Stimulated activated CD8-positive, alpha-beta memory T cell treated with anti-CD3 and anti-CD28 coated beads, Interleukin-7, amount 100 ng/mL, for 1 hour (primary cell): ENCODE measurements at regions not wholly inside any gene's neighbourhood (a gene's known extent, or its start where the extent isn't known, plus 50 kb on each side); places are given as distances from the start of the nearest gene placed in this dataset.

ENCODE experiments used
- DNase-seq, 2 donors: peaks; one replicate each; pipeline ENCODE4 v3.0.0-alpha.2; 2020; ENCODE audit warnings: low read depth in 2 of 2

- no peak for DNase-seq
Measured at GRCh38 chr7:22676385-22676784, 50.6 kb upstream of the IL6 start.

- no peak for DNase-seq
Measured at GRCh38 chr7:22675917-22676343, 51.1 kb upstream of the IL6 start.

GRCh38 chr7:22675421-22675820, 51.6 kb upstream of the IL6 start:
- DNase-seq, result no peak

GRCh38 chr7:22672846-22673680, 53.9 kb upstream of the IL6 start:
- DNase-seq, result no peak

- DNase-seq, result no peak
Measured at GRCh38 chr7:22671177-22671879, 55.7 kb upstream of the IL6 start.

GRCh38 chr7:22670422-22670815, 56.6 kb upstream of the IL6 start:
- DNase-seq, result no peak

GRCh38 chr7:22669692-22670421, 57.1 kb upstream of the IL6 start:
- DNase-seq, result no peak

GRCh38 chr7:22668971-22669401, 58.0 kb upstream of the IL6 start:
- DNase-seq, result no peak

- no peak for DNase-seq
Measured at GRCh38 chr7:22667562-22668239, 59.3 kb upstream of the IL6 start.

- no peak for DNase-seq
Measured at GRCh38 chr7:22667187-22667561, 59.8 kb upstream of the IL6 start.

- no peak for DNase-seq
Measured at GRCh38 chr7:22666732-22667131, 60.3 kb upstream of the IL6 start.

- no peak for DNase-seq
Measured at GRCh38 chr7:22665923-22666322, 61.1 kb upstream of the IL6 start.

GRCh38 chr7:22664988-22665798, 61.8 kb upstream of the IL6 start:
- DNase-seq, result no peak

GRCh38 chr7:22663721-22664120, 63.3 kb upstream of the IL6 start:
- DNase-seq, result no peak

- DNase-seq, result no peak
Measured at GRCh38 chr7:22663357-22663718, 63.7 kb upstream of the IL6 start.

- DNase-seq, result no peak
Measured at GRCh38 chr7:22662556-22663356, 64.2 kb upstream of the IL6 start.

- no peak for DNase-seq
Measured at GRCh38 chr7:22662036-22662435, 65.0 kb upstream of the IL6 start.

GRCh38 chr7:22660732-22661131, 66.3 kb upstream of the IL6 start:
- DNase-seq, result no peak

GRCh38 chr7:22660293-22660692, 66.7 kb upstream of the IL6 start:
- no peak for DNase-seq

- DNase-seq, result no peak
Measured at GRCh38 chr7:22659741-22660140, 67.3 kb upstream of the IL6 start.
